C4-2B (cell line): ENCODE measurements at regions not wholly inside any gene's neighbourhood (a gene's known extent, or its start where the extent isn't known, plus 50 kb on each side); places are given as distances from the start of the nearest gene placed in this dataset.

Source experiments
- ZFX ChIP-seq: fragments of 450-650 bp; IDR thresholded peaks from 2 replicates; pipeline ENCODE4 v1.6.1; 2017
- TF ChIP-seq, protein P1 (sequence below): fragments of 450-650 bp; conservative IDR thresholded peaks from 2 replicates; pipeline ENCODE4 v1.5.1; 2017; ENCODE audit warnings: mild to moderate bottlenecking

DNA sequence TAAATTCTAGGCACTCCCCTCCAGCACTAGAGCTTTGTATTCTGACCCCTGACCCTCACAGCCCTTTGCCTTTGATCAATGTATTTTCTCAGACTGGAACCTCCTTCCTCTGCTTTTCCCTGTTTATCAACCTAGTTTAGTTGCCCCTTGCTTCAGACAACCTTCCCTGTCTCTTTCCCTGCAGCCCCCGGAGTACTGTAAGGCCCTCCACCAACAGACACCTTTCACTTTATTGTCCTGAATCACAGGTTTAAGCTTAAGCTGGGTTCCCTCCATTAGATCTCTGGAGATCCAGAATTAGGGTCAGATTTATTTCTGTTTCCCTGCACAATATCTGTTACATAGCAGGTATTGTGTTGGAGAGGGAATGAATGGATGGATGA is 140.2 kb downstream of the DDX1 start:
- TF ChIP-seq, protein P1, sequence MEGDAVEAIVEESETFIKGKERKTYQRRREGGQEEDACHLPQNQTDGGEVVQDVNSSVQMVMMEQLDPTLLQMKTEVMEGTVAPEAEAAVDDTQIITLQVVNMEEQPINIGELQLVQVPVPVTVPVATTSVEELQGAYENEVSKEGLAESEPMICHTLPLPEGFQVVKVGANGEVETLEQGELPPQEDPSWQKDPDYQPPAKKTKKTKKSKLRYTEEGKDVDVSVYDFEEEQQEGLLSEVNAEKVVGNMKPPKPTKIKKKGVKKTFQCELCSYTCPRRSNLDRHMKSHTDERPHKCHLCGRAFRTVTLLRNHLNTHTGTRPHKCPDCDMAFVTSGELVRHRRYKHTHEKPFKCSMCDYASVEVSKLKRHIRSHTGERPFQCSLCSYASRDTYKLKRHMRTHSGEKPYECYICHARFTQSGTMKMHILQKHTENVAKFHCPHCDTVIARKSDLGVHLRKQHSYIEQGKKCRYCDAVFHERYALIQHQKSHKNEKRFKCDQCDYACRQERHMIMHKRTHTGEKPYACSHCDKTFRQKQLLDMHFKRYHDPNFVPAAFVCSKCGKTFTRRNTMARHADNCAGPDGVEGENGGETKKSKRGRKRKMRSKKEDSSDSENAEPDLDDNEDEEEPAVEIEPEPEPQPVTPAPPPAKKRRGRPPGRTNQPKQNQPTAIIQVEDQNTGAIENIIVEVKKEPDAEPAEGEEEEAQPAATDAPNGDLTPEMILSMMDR, result no peak
- TF ChIP-seq ZFX, result no peak
